PC-3 (cell line): ENCODE measurements at regions not wholly inside any gene's neighbourhood (a gene's known extent, or its start where the extent isn't known, plus 50 kb on each side); places are given as distances from the start of the nearest gene placed in this dataset.

Source experiments
- CTCF ChIP-seq: fragments of 300-600 bp; sonication (generic); conservative IDR thresholded peaks from 2 replicates; pipeline ENCODE4 v1.5.1; 2017; ENCODE audit warnings: antibody characterized with exemption, low read depth, mild to moderate bottlenecking, low read length
- EZH2 ChIP-seq: fragments of 300-600 bp; sonication (generic); IDR thresholded peaks from one replicate; pipeline ENCODE4 v1.6.1; 2017; ENCODE audit warnings: antibody characterized with exemption, mild to moderate bottlenecking, low read length; ENCODE audit not compliant: unreplicated experiment

DNA sequence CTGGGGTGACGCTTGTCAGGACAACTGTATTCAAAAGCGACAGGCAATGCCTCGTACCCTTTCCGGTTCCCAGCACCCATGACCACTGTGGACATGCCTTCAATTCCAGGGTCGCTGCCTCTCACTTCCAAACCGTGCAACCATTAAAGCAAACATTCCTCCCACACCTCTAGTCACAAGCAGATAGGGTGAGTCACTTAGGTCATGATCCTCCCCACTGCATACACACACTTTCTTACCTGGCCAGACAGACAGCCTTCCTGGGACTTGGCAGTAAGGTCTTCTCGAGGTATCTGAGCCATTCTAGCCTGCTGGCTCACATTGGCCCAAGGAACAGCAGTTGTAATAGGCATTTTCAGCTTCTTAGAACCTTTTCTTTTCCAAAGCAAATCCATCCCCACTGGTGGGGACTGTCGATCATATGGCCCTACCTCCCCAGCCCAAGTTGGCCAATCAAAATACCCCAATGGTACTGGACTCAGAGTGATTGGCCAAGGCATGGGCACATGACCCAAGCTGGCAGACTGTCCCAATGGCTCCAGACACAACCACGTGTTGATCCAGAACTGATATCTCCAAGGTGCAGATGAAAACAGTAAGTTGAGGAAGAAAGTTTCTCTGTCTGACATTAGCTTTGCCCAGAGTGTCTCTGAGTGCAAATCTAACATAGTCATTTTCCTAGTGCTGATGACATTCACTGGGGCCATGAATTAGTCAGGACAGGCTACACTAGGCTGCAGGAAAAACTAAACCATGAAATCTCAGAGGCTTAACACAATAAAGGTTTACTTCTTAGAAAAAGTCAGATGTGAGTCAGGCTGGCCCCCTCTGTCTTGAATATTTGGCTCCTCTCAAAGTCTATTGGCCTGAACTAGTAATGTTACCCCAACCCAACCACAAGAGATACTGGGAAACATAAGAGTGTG is 113.8 kb downstream of the RRAGC start:
- no peak for TF ChIP-seq CTCF
- no peak for TF ChIP-seq EZH2
